NCI-H1105 (cell line): ENCODE measurements at regions not wholly inside any gene's neighbourhood (a gene's known extent, or its start where the extent isn't known, plus 50 kb on each side); places are given as distances from the start of the nearest gene placed in this dataset.

ENCODE experiments used
- DNase-seq: peaks from one replicate; lab custom pipeline; 2025; lab: John Stamatoyannopoulos, UW

- no peak for DNase-seq
These were observed 571.4 kb upstream of the SALL1 start for GRCh38 chr16:51722467-51722866.

GRCh38 chr16:51719376-51719775 is 568.3 kb upstream of the SALL1 start:
- DNase-seq: no peak

GRCh38 chr16:51716195-51716594 is 565.1 kb upstream of the SALL1 start:
- DNase-seq: no peak

- no peak for DNase-seq
These were observed 562.4 kb upstream of the SALL1 start for GRCh38 chr16:51713502-51713901.

GRCh38 chr16:51710905-51711563 is 560.0 kb upstream of the SALL1 start:
- DNase-seq: no peak

GRCh38 chr16:51710186-51710585 is 559.1 kb upstream of the SALL1 start:
- no peak for DNase-seq

GRCh38 chr16:51708861-51709260 is 557.8 kb upstream of the SALL1 start:
- no peak for DNase-seq

- no peak for DNase-seq
These were observed 556.6 kb upstream of the SALL1 start for GRCh38 chr16:51707666-51708065.

GRCh38 chr16:51705142-51705541 is 554.1 kb upstream of the SALL1 start:
- no peak for DNase-seq

GRCh38 chr16:51701025-51701424 is 550.0 kb upstream of the SALL1 start:
- no peak for DNase-seq

- no peak for DNase-seq
These were observed 548.8 kb upstream of the SALL1 start for GRCh38 chr16:51699686-51700396.

- no peak for DNase-seq
These were observed 547.6 kb upstream of the SALL1 start for GRCh38 chr16:51698647-51699046.

GRCh38 chr16:51697454-51697853 is 546.4 kb upstream of the SALL1 start:
- no peak for DNase-seq

- DNase-seq: no peak
These were observed 545.3 kb upstream of the SALL1 start for GRCh38 chr16:51696376-51696775.

- no peak for DNase-seq
These were observed 540.0 kb upstream of the SALL1 start for GRCh38 chr16:51691109-51691508.

- no peak for DNase-seq
These were observed 534.4 kb upstream of the SALL1 start for GRCh38 chr16:51685498-51685897.

GRCh38 chr16:51683882-51684281 is 532.8 kb upstream of the SALL1 start:
- DNase-seq: no peak

- no peak for DNase-seq
These were observed 531.8 kb upstream of the SALL1 start for GRCh38 chr16:51682905-51683304.

GRCh38 chr16:51674615-51675014 is 523.5 kb upstream of the SALL1 start:
- no peak for DNase-seq

- no peak for DNase-seq
These were observed 519.5 kb upstream of the SALL1 start for GRCh38 chr16:51670527-51670926.

- DNase-seq: no peak
These were observed 515.8 kb upstream of the SALL1 start for GRCh38 chr16:51666821-51667220.

- peak; percentile 15 for DNase-seq
These were observed 515.0 kb upstream of the SALL1 start for GRCh38 chr16:51666074-51666473.

GRCh38 chr16:51665436-51665998 is 514.4 kb upstream of the SALL1 start:
- peak; percentile 76 for DNase-seq

GRCh38 chr16:51658531-51658930 is 507.5 kb upstream of the SALL1 start:
- DNase-seq: no peak
